IMR-90 (cell line): ENCODE measurements at regions not wholly inside any gene's neighbourhood (a gene's known extent, or its start where the extent isn't known, plus 50 kb on each side); places are given as distances from the start of the nearest gene placed in this dataset.

Source experiments
- ATAC-seq: fragments of 200-7000 bp; cut with Tn5 transposase; 2 replicates; pipeline ENCODE4 v1.9.1; 2020; ENCODE audit warnings: low read depth, mild to moderate bottlenecking, moderate library complexity
- BruUV-seq: library from RNA; stranded (reverse); fragments of 400-500 nt; replicated peaks from 2 replicates; lab custom pipeline; 2021; lab: Mats Ljungman, UMichigan
- CTCF ChIA-PET: fragments of 300-600 bp; formaldehyde crosslinking; extraction: SDS; loops from one replicate; lab custom pipeline; 2021; ENCODE audit warnings: antibody characterized with exemption; lab: Yijun Ruan, JAX
- POLR2A ChIA-PET: fragments of 300-600 bp; sonication (Branson Sonifier 250); formaldehyde crosslinking; loops from one replicate; lab custom pipeline; 2022; ENCODE audit warnings: antibody characterized with exemption; ENCODE audit not compliant: unreplicated experiment; lab: Charles Lee
- DNase-seq: peaks from one replicate; pipeline ENCODE4 v3.0.0; 2013
- H2AFZ ChIP-seq: replicated peaks from 2 replicates; pipeline ENCODE3; 2013; ENCODE audit warnings: low read length, mild to moderate bottlenecking; ENCODE audit not compliant: poor library complexity
- H2AK5ac ChIP-seq: 2 replicates; pipeline ENCODE4 v1.6.1; 2013; ENCODE audit warnings: low read depth, low read length, inconsistent platforms
- H2AK9ac ChIP-seq: replicated peaks from 2 replicates; pipeline ENCODE3; 2013; ENCODE audit warnings: mild to moderate bottlenecking, low read depth, low read length, moderate library complexity; ENCODE audit not compliant: poor library complexity
- H2BK120ac ChIP-seq: 2 replicates; pipeline ENCODE4 v1.6.1; 2013; ENCODE audit warnings: low read depth, low read length, inconsistent platforms
- H2BK15ac ChIP-seq: 3 replicates; pipeline ENCODE4 v1.6.1; 2013; ENCODE audit warnings: low read depth, low read length, inconsistent platforms
- H2BK20ac ChIP-seq: 2 replicates; pipeline ENCODE4 v1.6.1; 2013; ENCODE audit warnings: low read depth, mild to moderate bottlenecking, inconsistent platforms, low read length, moderate library complexity
- H2BK5ac ChIP-seq: 2 replicates; pipeline ENCODE4 v1.6.1; 2013; ENCODE audit warnings: mild to moderate bottlenecking, low read depth, low read length, inconsistent platforms; ENCODE audit not compliant: poor library complexity, severe bottlenecking
- H3K14ac ChIP-seq: replicated peaks from 2 replicates; pipeline ENCODE4 v1.6.1; 2013; ENCODE audit warnings: low read depth, low read length, inconsistent platforms
- H3K18ac ChIP-seq: 2 replicates; pipeline ENCODE4 v1.6.1; 2013; ENCODE audit warnings: low read depth, low read length, control low read depth
- H3K23ac ChIP-seq: 2 replicates; pipeline ENCODE4 v1.6.1; 2013; ENCODE audit warnings: low read depth, low read length, inconsistent platforms
- H3K27ac ChIP-seq: 2 replicates; pipeline ENCODE4 v1.5.1; 2013; ENCODE audit warnings: mild to moderate bottlenecking, control low read depth, low read length; ENCODE audit not compliant: insufficient read depth
- H3K27me3 ChIP-seq: 2 replicates; pipeline ENCODE4 v1.6.1; 2013; ENCODE audit warnings: low read length; ENCODE audit not compliant: control insufficient read depth, insufficient read depth
- H3K36me3 ChIP-seq: 2 replicates; pipeline ENCODE4 v1.6.1; 2013; ENCODE audit warnings: low read length, mixed read lengths; ENCODE audit not compliant: control insufficient read depth, insufficient read depth
- H3K4ac ChIP-seq: 2 replicates; pipeline ENCODE4 v1.6.1; 2013; ENCODE audit warnings: low read depth, low read length, inconsistent platforms
- H3K4me1 ChIP-seq: 2 replicates; pipeline ENCODE4 v1.6.1; 2013; ENCODE audit warnings: low read length, mixed read lengths; ENCODE audit not compliant: control insufficient read depth, insufficient read depth
- H3K4me2 ChIP-seq: 2 replicates; pipeline ENCODE4 v1.6.1; 2013; ENCODE audit warnings: low read depth, mild to moderate bottlenecking, control low read depth, low read length, moderate library complexity
- H3K4me3 ChIP-seq: 2 replicates; pipeline ENCODE4 v1.5.1; 2013; ENCODE audit warnings: low read depth, mild to moderate bottlenecking, control low read depth, low read length, moderate library complexity; ENCODE audit not compliant: insufficient read depth
- H3K56ac ChIP-seq: 2 replicates; pipeline ENCODE4 v1.6.1; 2013; ENCODE audit warnings: low read length, inconsistent platforms; ENCODE audit not compliant: insufficient read depth; ENCODE audit errors: extremely low read depth
- H3K79me1 ChIP-seq, 2 experiments: 2 replicates each; pipeline ENCODE4 v1.6.1; 2013; ENCODE audit warnings: low read length in 2 of 2, inconsistent platforms in 1 of 2, low read depth in 1 of 2
- H3K9ac ChIP-seq: 2 replicates; pipeline ENCODE4 v1.6.1; 2013; ENCODE audit warnings: low read depth, low read length, control low read depth
- H3K9me1 ChIP-seq: 2 replicates; pipeline ENCODE4 v1.6.1; 2013; ENCODE audit warnings: low read length, inconsistent platforms; ENCODE audit not compliant: insufficient read depth
- H3K9me3 ChIP-seq: 2 replicates; pipeline ENCODE4 v1.6.1; 2013; ENCODE audit warnings: low read length; ENCODE audit not compliant: control insufficient read depth, insufficient read depth
- H4K20me1 ChIP-seq: 2 replicates; pipeline ENCODE4 v1.6.1; 2013; ENCODE audit warnings: low read length, inconsistent platforms; ENCODE audit not compliant: insufficient read depth
- H4K5ac ChIP-seq: 2 replicates; pipeline ENCODE4 v1.6.1; 2013; ENCODE audit warnings: mild to moderate bottlenecking, low read depth, low read length, control low read depth
- H4K8ac ChIP-seq, 2 experiments: 2 replicates each; pipeline ENCODE4 v1.6.1; 2013; ENCODE audit warnings: low read depth in 2 of 2, low read length in 2 of 2, control low read depth in 1 of 2, inconsistent platforms in 1 of 2
- H4K91ac ChIP-seq: 2 replicates; pipeline ENCODE4 v1.6.1; 2013; ENCODE audit warnings: low read depth, low read length, inconsistent platforms; ENCODE audit not compliant: insufficient read depth
- BHLHE40 ChIP-seq: fragments of 150-350 bp; IDR thresholded peaks from 2 replicates; pipeline ENCODE4 v1.6.1; 2016; ENCODE audit warnings: mild to moderate bottlenecking, low read depth, low read length
- FOS ChIP-seq: fragments of 150-350 bp; IDR thresholded peaks from 2 replicates; pipeline ENCODE4 v1.6.1; 2016; ENCODE audit warnings: low read depth, low read length
- RFX5 ChIP-seq: IDR thresholded peaks from 2 replicates; pipeline ENCODE4 v1.8.0; 2012; ENCODE audit warnings: low read depth, mild to moderate bottlenecking, low read length, moderate library complexity
- SMC3 ChIP-seq: fragments of 150-350 bp; IDR thresholded peaks from 2 replicates; pipeline ENCODE4 v1.6.1; 2016; ENCODE audit warnings: low read depth, mild to moderate bottlenecking, antibody characterized with exemption, low read length, moderate library complexity
- WGBS, 2 experiments: methylation state at CpG; one replicate each; pipeline versions ENCODE4 v1.1.5 to v1.1.7; 2013; ENCODE audit warnings: missing lambda C conversion rate in 2 of 2; ENCODE audit not compliant: insufficient read length in 1 of 2; ENCODE audit errors: extremely low coverage in 2 of 2; 5-methylcytosine and 5-hydroxymethylcytosine counted together
- dilution Hi-C: fragments of 300-500 bp; cut with HindIII; formaldehyde crosslinking; loops from one replicate; pipeline ENCODE4 v1.14.3; 2018; ENCODE audit warnings: low sequenced_read_pairs; ENCODE audit not compliant: unreplicated experiment
- in situ Hi-C: fragments of 300-500 bp; cut with MboI; formaldehyde crosslinking; loops from 3 replicates; pipeline ENCODE4 v1.14.3; 2019; ENCODE audit warnings: low sequenced_read_pairs, inconsistent platforms, mixed read lengths
- intact Hi-C: fragments of 100-400 bp; cut with micrococcal nuclease; formaldehyde crosslinking; loops from 2 replicates; pipeline ENCODE4 v1.10.0; 2022
- TF ChIP-seq, protein P1 (sequence below): conservative IDR thresholded peaks from 2 replicates; pipeline ENCODE4 v1.5.1; 2012; ENCODE audit warnings: mild to moderate bottlenecking, low read depth, low read length, improper control_type of control experiment

DNA sequence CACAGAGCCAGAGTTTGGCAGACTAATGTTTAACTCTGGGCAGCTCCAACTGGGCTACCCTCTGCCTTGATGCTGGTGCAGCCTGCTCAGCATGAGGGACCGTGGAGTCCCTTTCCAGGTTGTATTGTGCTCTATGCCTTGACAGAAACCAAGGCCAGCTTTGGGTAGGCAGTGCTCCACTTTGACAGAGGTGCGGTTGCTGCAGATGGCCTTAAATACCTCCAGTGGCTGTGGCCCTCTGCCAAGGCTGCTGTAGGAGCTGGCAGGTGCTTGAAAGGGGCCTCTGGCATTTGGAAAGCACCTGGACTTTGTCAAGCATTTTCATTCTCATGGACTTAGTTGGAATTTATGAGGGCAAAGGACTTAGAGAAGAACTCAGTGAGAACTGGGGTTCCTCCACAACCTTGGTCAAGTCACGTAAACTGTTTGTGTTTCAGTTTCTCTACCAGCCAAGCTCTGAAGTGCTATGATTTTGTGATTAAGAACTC is 249.7 kb upstream of the ZNF462 start:
- no peak for DNase-seq
- H2BK20ac ChIP-seq = no peak overlapping the region
- no peak overlapping the region for H4K8ac ChIP-seq
- in situ Hi-C loops = no loop called here
- no peak overlapping the region for H2BK15ac ChIP-seq
- TF ChIP-seq FOS (no peak), SMC3 (no peak), BHLHE40 (no peak), RFX5 (no peak)
- TF ChIP-seq, protein P1, sequence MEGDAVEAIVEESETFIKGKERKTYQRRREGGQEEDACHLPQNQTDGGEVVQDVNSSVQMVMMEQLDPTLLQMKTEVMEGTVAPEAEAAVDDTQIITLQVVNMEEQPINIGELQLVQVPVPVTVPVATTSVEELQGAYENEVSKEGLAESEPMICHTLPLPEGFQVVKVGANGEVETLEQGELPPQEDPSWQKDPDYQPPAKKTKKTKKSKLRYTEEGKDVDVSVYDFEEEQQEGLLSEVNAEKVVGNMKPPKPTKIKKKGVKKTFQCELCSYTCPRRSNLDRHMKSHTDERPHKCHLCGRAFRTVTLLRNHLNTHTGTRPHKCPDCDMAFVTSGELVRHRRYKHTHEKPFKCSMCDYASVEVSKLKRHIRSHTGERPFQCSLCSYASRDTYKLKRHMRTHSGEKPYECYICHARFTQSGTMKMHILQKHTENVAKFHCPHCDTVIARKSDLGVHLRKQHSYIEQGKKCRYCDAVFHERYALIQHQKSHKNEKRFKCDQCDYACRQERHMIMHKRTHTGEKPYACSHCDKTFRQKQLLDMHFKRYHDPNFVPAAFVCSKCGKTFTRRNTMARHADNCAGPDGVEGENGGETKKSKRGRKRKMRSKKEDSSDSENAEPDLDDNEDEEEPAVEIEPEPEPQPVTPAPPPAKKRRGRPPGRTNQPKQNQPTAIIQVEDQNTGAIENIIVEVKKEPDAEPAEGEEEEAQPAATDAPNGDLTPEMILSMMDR = no peak
- no peak overlapping the region for H3K27ac ChIP-seq
- no peak overlapping the region for H4K5ac ChIP-seq
- no peak overlapping the region for H3K14ac ChIP-seq
- WGBS, 2 experiments = no CpG with 5 or more reads among the region's 3 CpGs
- H3K27me3 ChIP-seq = no peaks in the 10 kb centered on the region
- H3K36me3 ChIP-seq = no peaks in the 10 kb centered on the region
- no peak overlapping the region for H3K56ac ChIP-seq
- no peak overlapping the region for H3K23ac ChIP-seq
- H2AFZ ChIP-seq = no peak overlapping the region
- no peak overlapping the region for H3K4me2 ChIP-seq
- H3K9me1 ChIP-seq = no peaks in the 10 kb centered on the region
- H2BK5ac ChIP-seq = no peak overlapping the region
- no peak overlapping the region for H3K9ac ChIP-seq
- H2AK5ac ChIP-seq = no peak overlapping the region
- dilution Hi-C loops = no loop called here
- H2AK9ac ChIP-seq = no peak overlapping the region
- H4K91ac ChIP-seq = no peak overlapping the region
- peaks cover 4% of the 10 kb centered on the region; the same call in 1 of the 2 replicates for H3K9me3 ChIP-seq
- no TSS peak for BruUV-seq
- ATAC-seq = no peak
- H3K18ac ChIP-seq = no peak overlapping the region
- ChIA-PET POLR2A (no interaction called here), CTCF (no interaction called here)
- no peaks in the 10 kb centered on the region for H3K4me1 ChIP-seq
- H3K79me1 ChIP-seq = no peaks in the 10 kb centered on the region
- intact Hi-C loops = no loop called here
- no peak overlapping the region for H3K4me3 ChIP-seq
- no peak overlapping the region for H2BK120ac ChIP-seq
- no peak overlapping the region for H3K4ac ChIP-seq
- H4K20me1 ChIP-seq = no peaks in the 10 kb centered on the region
